Liver (tissue), 8 donors: ENCODE measurements at regions not wholly inside any gene's neighbourhood (a gene's known extent, or its start where the extent isn't known, plus 50 kb on each side); places are given as distances from the start of the nearest gene placed in this dataset.

Experiments
- DNase-seq: peaks from one replicate; pipeline ENCODE4 v3.0.0-alpha.2; 2017; ENCODE audit warnings: low spot score
- H3K27ac ChIP-seq, 2 donors: one replicate each; pipeline ENCODE4 v1.7.0; 2013; ENCODE audit warnings: inconsistent platforms in 2 of 2, low read length in 2 of 2, control low read depth in 1 of 2, low read depth in 1 of 2, mild to moderate bottlenecking in 1 of 2
- H3K27me3 ChIP-seq, 4 donors: one replicate each; pipeline versions ENCODE4 v1.6.1 to v1.7.0; 2013; ENCODE audit warnings: low read length in 3 of 4, inconsistent platforms in 1 of 4, mild to moderate bottlenecking in 1 of 4, moderate library complexity in 1 of 4; ENCODE audit not compliant: control insufficient read depth in 4 of 4, insufficient read depth in 4 of 4
- H3K36me3 ChIP-seq, 4 donors: one replicate each; pipeline versions ENCODE4 v1.6.1 to v1.7.0; 2013; ENCODE audit warnings: low read length in 3 of 4, mild to moderate bottlenecking in 3 of 4, low read depth in 1 of 4, moderate library complexity in 1 of 4; ENCODE audit not compliant: control insufficient read depth in 4 of 4, insufficient read depth in 3 of 4
- H3K4me1 ChIP-seq, 4 donors: one replicate each; pipeline versions ENCODE4 v1.6.1 to v1.7.0; 2013; ENCODE audit warnings: low read length in 3 of 4, mild to moderate bottlenecking in 3 of 4, moderate library complexity in 1 of 4; ENCODE audit not compliant: control insufficient read depth in 4 of 4, insufficient read depth in 4 of 4
- H3K4me3 ChIP-seq, 3 donors: one replicate each; pipeline versions ENCODE4 v1.6.1 to v1.7.0; 2013; ENCODE audit warnings: low read length in 3 of 3, control low read depth in 1 of 3, low read depth in 1 of 3, mild to moderate bottlenecking in 1 of 3
- H3K9ac ChIP-seq, 2 donors: one replicate each; pipeline ENCODE4 v1.7.0; 2013; ENCODE audit warnings: low read length in 2 of 2, mild to moderate bottlenecking in 2 of 2, moderate library complexity in 2 of 2, control low read depth in 1 of 2, low read depth in 1 of 2
- H3K9me3 ChIP-seq, 4 donors: one replicate each; pipeline versions ENCODE4 v1.6.1 to v1.7.0; 2013; ENCODE audit warnings: low read length in 3 of 4; ENCODE audit not compliant: control insufficient read depth in 4 of 4
- ATF3 ChIP-seq: IDR thresholded peaks from 2 replicates; pipeline ENCODE4 v1.6.1; 2016; ENCODE audit warnings: antibody characterized with exemption
- CTCF ChIP-seq: fragments of 150-350 bp; IDR thresholded peaks from 2 replicates; pipeline ENCODE4 v1.5.1; 2017; ENCODE audit warnings: improper control_type of control experiment, low read depth, low read length; ENCODE audit not compliant: missing input control
- EGR1 ChIP-seq, 2 donors: IDR thresholded peaks; 2 replicates each; pipeline ENCODE4 v1.6.1; 2016 to 2018; ENCODE audit warnings: antibody characterized with exemption in 2 of 2, low read depth in 2 of 2
- FOXA1 ChIP-seq: IDR thresholded peaks from 2 replicates; pipeline ENCODE4 v1.6.1; 2016; ENCODE audit warnings: antibody characterized with exemption
- FOXA2 ChIP-seq: IDR thresholded peaks from 2 replicates; pipeline ENCODE4 v1.6.1; 2016; ENCODE audit warnings: antibody characterized with exemption
- GABPA ChIP-seq, 2 donors: IDR thresholded peaks in 1 of 2; conservative IDR thresholded peaks in 1 of 2; 2 replicates each; pipeline ENCODE4 v1.6.1; 2016; ENCODE audit warnings: antibody characterized with exemption in 2 of 2, mild to moderate bottlenecking in 1 of 2, moderate library complexity in 1 of 2
- HNF4G ChIP-seq: IDR thresholded peaks from 2 replicates; pipeline ENCODE4 v1.6.1; 2016; ENCODE audit warnings: antibody characterized with exemption
- MAX ChIP-seq: IDR thresholded peaks from 2 replicates; pipeline ENCODE4 v1.6.1; 2016; ENCODE audit warnings: antibody characterized with exemption
- NR2F2 ChIP-seq: IDR thresholded peaks from 2 replicates; pipeline ENCODE4 v1.6.1; 2016; ENCODE audit warnings: antibody characterized with exemption
- RAD21 ChIP-seq, 2 donors: IDR thresholded peaks; 2 replicates each; pipeline ENCODE4 v1.6.1; 2016; ENCODE audit warnings: antibody characterized with exemption in 2 of 2, mild to moderate bottlenecking in 2 of 2
- RXRA ChIP-seq, 2 donors: IDR thresholded peaks; 2 replicates each; pipeline ENCODE4 v1.6.1; 2017 to 2018; ENCODE audit warnings: antibody characterized with exemption in 2 of 2, mild to moderate bottlenecking in 1 of 2
- SP1 ChIP-seq: IDR thresholded peaks from 2 replicates; pipeline ENCODE4 v1.6.1; 2018; ENCODE audit warnings: antibody characterized with exemption, mild to moderate bottlenecking
- TAF1 ChIP-seq: conservative IDR thresholded peaks from 2 replicates; pipeline ENCODE4 v1.6.1; 2016; ENCODE audit warnings: antibody characterized with exemption, mild to moderate bottlenecking
- YY1 ChIP-seq: IDR thresholded peaks from 2 replicates; pipeline ENCODE4 v1.6.1; 2016; ENCODE audit warnings: antibody characterized with exemption, mild to moderate bottlenecking
- WGBS: extraction: QIAGEN DNeasy Blood & Tissue Kit; methylation state at CpG from one replicate; pipeline ENCODE4 v1.1.7; 2013; 5-methylcytosine and 5-hydroxymethylcytosine counted together
- TF ChIP-seq, protein P1 (sequence below): IDR thresholded peaks from 2 replicates; pipeline ENCODE4 v1.6.1; 2016; ENCODE audit warnings: antibody characterized with exemption
- TF ChIP-seq, protein P2 (sequence below): IDR thresholded peaks from 2 replicates; pipeline ENCODE4 v1.6.1; 2016; ENCODE audit warnings: antibody characterized with exemption, mild to moderate bottlenecking
- donor health status: healthy.
- donor health status: healthy.
- donor health status: healthy.
- donor health status: healthy.
- donor health status: healthy.

DNA sequence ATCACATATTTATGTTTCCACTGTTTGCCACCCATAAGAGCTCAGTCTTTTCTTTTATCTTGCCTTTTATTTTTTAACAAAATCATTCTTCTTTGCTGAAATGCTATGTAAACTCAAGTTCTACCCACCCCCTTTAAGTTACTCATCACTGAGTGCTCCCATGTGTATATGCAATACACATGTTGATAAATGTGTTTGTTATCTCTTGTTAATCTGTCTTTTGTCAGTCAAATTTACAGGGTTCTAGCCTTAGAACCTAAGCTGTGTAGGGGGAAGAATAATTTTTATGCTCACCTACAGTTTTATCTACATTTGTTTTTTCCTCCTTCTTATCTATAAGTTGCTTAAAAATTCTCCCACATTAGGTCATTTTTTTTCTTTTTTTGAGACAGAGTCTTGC is 1195.9 kb downstream of the ROBO2 start:
- Histone ChIP-seq H3K9ac (no peak overlapping the region), H3K27me3 (no peaks in the 10 kb centered on the region), H3K4me3 (no peak overlapping the region), H3K4me1 (no peaks in the 10 kb centered on the region), H3K9me3 (peaks cover 0 to 7% (median 0%) of the 10 kb centered on the region in 4 donors), H3K36me3 (no peaks in the 10 kb centered on the region), H3K27ac (no peak overlapping the region)
- no peak for DNase-seq
- TF ChIP-seq ATF3 (no peak), FOXA2 (no peak)

- H3K9me3 ChIP-seq, result peaks cover 0 to 8% (median 1%) of the 10 kb centered on the region in 4 donors
- no peaks in the 10 kb centered on the region for H3K4me1 ChIP-seq
- H3K27ac ChIP-seq, result no peak overlapping the region
- H3K9ac ChIP-seq, result no peak overlapping the region
- no peaks in the 10 kb centered on the region for H3K27me3 ChIP-seq
- TF ChIP-seq GABPA (IDR thresholded peaks at IDR 0.05 in 1 of 2, conservative IDR thresholded peaks at IDR 0.05 in 1 of 2), result no peak
- TF ChIP-seq NR2F2, result no peak
- no peak for TF ChIP-seq TAF1
- no peak for TF ChIP-seq SP1
- TF ChIP-seq FOXA2, result no peak
- DNase-seq, result no peak
- no peak overlapping the region for H3K4me3 ChIP-seq
- H3K36me3 ChIP-seq, result no peaks in the 10 kb centered on the region
- WGBS, result 80% methylated on average over 5 of the region's 5 CpGs
Observed at GRCh38 chr3:78238811-78239210, 1198.9 kb downstream of the ROBO2 start.

- no peak for TF ChIP-seq FOXA1
- TF ChIP-seq RAD21 (IDR thresholded peaks at IDR 0.05), result no peak
- no peak for TF ChIP-seq ATF3
- no peak for TF ChIP-seq FOXA2
- TF ChIP-seq TAF1, result no peak
- no peak for TF ChIP-seq EGR1 (IDR thresholded peaks at IDR 0.05; ENCODE audit: low read depth in 2 of 2)
- no peak for TF ChIP-seq CTCF
- TF ChIP-seq, protein P1, sequence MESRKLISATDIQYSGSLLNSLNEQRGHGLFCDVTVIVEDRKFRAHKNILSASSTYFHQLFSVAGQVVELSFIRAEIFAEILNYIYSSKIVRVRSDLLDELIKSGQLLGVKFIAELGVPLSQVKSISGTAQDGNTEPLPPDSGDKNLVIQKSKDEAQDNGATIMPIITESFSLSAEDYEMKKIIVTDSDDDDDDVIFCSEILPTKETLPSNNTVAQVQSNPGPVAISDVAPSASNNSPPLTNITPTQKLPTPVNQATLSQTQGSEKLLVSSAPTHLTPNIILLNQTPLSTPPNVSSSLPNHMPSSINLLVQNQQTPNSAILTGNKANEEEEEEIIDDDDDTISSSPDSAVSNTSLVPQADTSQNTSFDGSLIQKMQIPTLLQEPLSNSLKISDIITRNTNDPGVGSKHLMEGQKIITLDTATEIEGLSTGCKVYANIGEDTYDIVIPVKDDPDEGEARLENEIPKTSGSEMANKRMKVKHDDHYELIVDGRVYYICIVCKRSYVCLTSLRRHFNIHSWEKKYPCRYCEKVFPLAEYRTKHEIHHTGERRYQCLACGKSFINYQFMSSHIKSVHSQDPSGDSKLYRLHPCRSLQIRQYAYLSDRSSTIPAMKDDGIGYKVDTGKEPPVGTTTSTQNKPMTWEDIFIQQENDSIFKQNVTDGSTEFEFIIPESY, result no peak
- TF ChIP-seq, protein P2, sequence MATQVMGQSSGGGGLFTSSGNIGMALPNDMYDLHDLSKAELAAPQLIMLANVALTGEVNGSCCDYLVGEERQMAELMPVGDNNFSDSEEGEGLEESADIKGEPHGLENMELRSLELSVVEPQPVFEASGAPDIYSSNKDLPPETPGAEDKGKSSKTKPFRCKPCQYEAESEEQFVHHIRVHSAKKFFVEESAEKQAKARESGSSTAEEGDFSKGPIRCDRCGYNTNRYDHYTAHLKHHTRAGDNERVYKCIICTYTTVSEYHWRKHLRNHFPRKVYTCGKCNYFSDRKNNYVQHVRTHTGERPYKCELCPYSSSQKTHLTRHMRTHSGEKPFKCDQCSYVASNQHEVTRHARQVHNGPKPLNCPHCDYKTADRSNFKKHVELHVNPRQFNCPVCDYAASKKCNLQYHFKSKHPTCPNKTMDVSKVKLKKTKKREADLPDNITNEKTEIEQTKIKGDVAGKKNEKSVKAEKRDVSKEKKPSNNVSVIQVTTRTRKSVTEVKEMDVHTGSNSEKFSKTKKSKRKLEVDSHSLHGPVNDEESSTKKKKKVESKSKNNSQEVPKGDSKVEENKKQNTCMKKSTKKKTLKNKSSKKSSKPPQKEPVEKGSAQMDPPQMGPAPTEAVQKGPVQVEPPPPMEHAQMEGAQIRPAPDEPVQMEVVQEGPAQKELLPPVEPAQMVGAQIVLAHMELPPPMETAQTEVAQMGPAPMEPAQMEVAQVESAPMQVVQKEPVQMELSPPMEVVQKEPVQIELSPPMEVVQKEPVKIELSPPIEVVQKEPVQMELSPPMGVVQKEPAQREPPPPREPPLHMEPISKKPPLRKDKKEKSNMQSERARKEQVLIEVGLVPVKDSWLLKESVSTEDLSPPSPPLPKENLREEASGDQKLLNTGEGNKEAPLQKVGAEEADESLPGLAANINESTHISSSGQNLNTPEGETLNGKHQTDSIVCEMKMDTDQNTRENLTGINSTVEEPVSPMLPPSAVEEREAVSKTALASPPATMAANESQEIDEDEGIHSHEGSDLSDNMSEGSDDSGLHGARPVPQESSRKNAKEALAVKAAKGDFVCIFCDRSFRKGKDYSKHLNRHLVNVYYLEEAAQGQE, result no peak
- no peak for TF ChIP-seq NR2F2
- no peak for TF ChIP-seq GABPA (IDR thresholded peaks at IDR 0.05 in 1 of 2, conservative IDR thresholded peaks at IDR 0.05 in 1 of 2)
- TF ChIP-seq MAX, result no peak
- no peak for TF ChIP-seq HNF4G
- no peak for TF ChIP-seq YY1
- TF ChIP-seq RXRA (IDR thresholded peaks at IDR 0.05), result no peak
- no peak overlapping the region for H3K9ac ChIP-seq
- no peaks in the 10 kb centered on the region for H3K4me1 ChIP-seq
- H3K27me3 ChIP-seq, result no peaks in the 10 kb centered on the region
- 71% methylated on average over 3 of the region's 3 CpGs for WGBS
- no peak overlapping the region for H3K4me3 ChIP-seq
- peaks cover 0 to 11% (median 4%) of the 10 kb centered on the region in 4 donors for H3K9me3 ChIP-seq
- no peak for DNase-seq
- H3K36me3 ChIP-seq, result no peaks in the 10 kb centered on the region
- H3K27ac ChIP-seq, result no peak overlapping the region
Observed at GRCh38 chr3:78242724-78243123, 1202.8 kb downstream of the ROBO2 start.
